H1 (cell line): ENCODE measurements at regions not wholly inside any gene's neighbourhood (a gene's known extent, or its start where the extent isn't known, plus 50 kb on each side); places are given as distances from the start of the nearest gene placed in this dataset.

Experiments used
- CTCF ChIA-PET: fragments of 300-600 bp; sonication (Branson Sonifier 250); formaldehyde crosslinking; loops from one replicate; lab custom pipeline; 2021; ENCODE audit not compliant: partially characterized antibody; lab: Charles Lee
- POLR2A ChIA-PET: fragments of 300-600 bp; sonication (Branson Sonifier 250); formaldehyde crosslinking; loops from one replicate; lab custom pipeline; 2021; ENCODE audit warnings: inconsistent platforms; ENCODE audit not compliant: partially characterized antibody; lab: Charles Lee
- DNase-seq, 2 experiments: peaks; one replicate each; pipeline versions ENCODE4 v3.0.0 to v3.0.0-alpha.2; 2010 to 2022; ENCODE audit warnings: low spot score in 2 of 2, low read depth in 1 of 2, mixed read lengths in 1 of 2
- FAIRE-seq: peaks from 2 replicates; lab custom pipeline; 2011; peaks lifted over from hg19 to GRCh38; lab: Jason Lieb, UNC
- H2AFZ ChIP-seq: 2 replicates; pipeline ENCODE4 v1.8.1; 2012; ENCODE audit warnings: low read length, inconsistent platforms
- H2AK5ac ChIP-seq: 2 replicates; pipeline ENCODE4 v1.6.1; 2013; ENCODE audit warnings: low read depth, low read length
- H2BK120ac ChIP-seq: replicated peaks from 2 replicates; pipeline ENCODE3; 2013; ENCODE audit warnings: low read depth, low read length, inconsistent platforms
- H2BK12ac ChIP-seq: 2 replicates; pipeline ENCODE4 v1.6.1; 2013; ENCODE audit warnings: low read depth, low read length
- H2BK15ac ChIP-seq: 2 replicates; pipeline ENCODE4 v1.6.1; 2013; ENCODE audit warnings: low read length
- H2BK20ac ChIP-seq: 2 replicates; pipeline ENCODE4 v1.6.1; 2013; ENCODE audit warnings: low read length
- H2BK5ac ChIP-seq: 2 replicates; pipeline ENCODE4 v1.6.1; 2013; ENCODE audit warnings: low read depth, low read length
- H3K14ac ChIP-seq: 2 replicates; pipeline ENCODE4 v1.6.1; 2013; ENCODE audit warnings: inconsistent platforms; ENCODE audit not compliant: insufficient read length
- H3K18ac ChIP-seq: 2 replicates; pipeline ENCODE4 v1.6.1; 2013; ENCODE audit warnings: low read length; ENCODE audit errors: extremely low read depth
- H3K23ac ChIP-seq: 2 replicates; pipeline ENCODE4 v1.6.1; 2013; ENCODE audit warnings: inconsistent platforms; ENCODE audit not compliant: insufficient read length
- H3K23me2 ChIP-seq: 2 replicates; pipeline ENCODE4 v1.6.1; 2013; ENCODE audit warnings: low read depth, low read length
- H3K27ac ChIP-seq: 2 replicates; pipeline ENCODE4 v1.6.1; 2011; ENCODE audit warnings: low read depth, low read length, inconsistent platforms
- H3K27me3 ChIP-seq, 4 experiments: replicated peaks in 1 of 4; 1 replicate in 1 of 4; 2 replicates in 3 of 4; pipeline versions ENCODE4 v1.6.1 to v1.8.1; 2011 to 2013; ENCODE audit warnings: low read length in 3 of 4, mild to moderate bottlenecking in 3 of 4, inconsistent platforms in 2 of 4, mixed read lengths in 2 of 4, moderate library complexity in 1 of 4; ENCODE audit not compliant: control insufficient read depth in 3 of 4, insufficient read depth in 3 of 4; ENCODE audit errors: extremely low read depth in 1 of 4
- H3K36me3 ChIP-seq, 4 experiments: 2 replicates each; pipeline versions ENCODE4 v1.6.1 to v1.8.1; 2011 to 2013; ENCODE audit warnings: mild to moderate bottlenecking in 4 of 4, low read length in 3 of 4, moderate library complexity in 2 of 4, control low read depth in 1 of 4, inconsistent platforms in 1 of 4; ENCODE audit not compliant: insufficient read depth in 4 of 4, control insufficient read depth in 2 of 4
- H3K4ac ChIP-seq: replicated peaks from 2 replicates; pipeline ENCODE3; 2013; ENCODE audit warnings: low read length, low read depth, mixed read lengths, inconsistent platforms; ENCODE audit not compliant: insufficient read length
- H3K4me1 ChIP-seq, 4 experiments: replicated peaks in 1 of 4; 1 replicate in 1 of 4; 2 replicates in 3 of 4; pipeline versions ENCODE4 v1.6.1 to v1.8.1; 2011 to 2013; ENCODE audit warnings: low read length in 3 of 4, inconsistent platforms in 2 of 4, mixed read lengths in 1 of 4; ENCODE audit not compliant: insufficient read depth in 4 of 4, control insufficient read depth in 3 of 4
- H3K4me2 ChIP-seq, 2 experiments: 2 replicates each; pipeline versions ENCODE4 v1.6.1 to v1.8.1; 2011 to 2013; ENCODE audit warnings: low read depth in 2 of 2, low read length in 2 of 2, control low read depth in 1 of 2, inconsistent platforms in 1 of 2, mild to moderate bottlenecking in 1 of 2; ENCODE audit not compliant: insufficient read depth in 1 of 2
- H3K4me3 ChIP-seq, 4 experiments: fragments of 200-600, 300-600 bp in 1 of 4; sonication (generic), shearing (Covaris generic), sonication (Bioruptor Twin) in 1 of 4; 2 replicates each; pipeline versions ENCODE4 v1.5.1 to v1.8.1; 2011 to 2016; ENCODE audit warnings: low read length in 4 of 4, low read depth in 3 of 4, control low read depth in 2 of 4, inconsistent platforms in 2 of 4, mild to moderate bottlenecking in 2 of 4, mixed read lengths in 1 of 4, moderate library complexity in 1 of 4; ENCODE audit not compliant: insufficient read depth in 2 of 4; ENCODE audit errors: extremely low read depth in 1 of 4
- H3K56ac ChIP-seq: replicated peaks from 2 replicates; pipeline ENCODE3; 2013; ENCODE audit warnings: low read depth, mild to moderate bottlenecking, mixed read lengths, low read length, inconsistent platforms; ENCODE audit not compliant: insufficient read length
- H3K79me1 ChIP-seq: 2 replicates; pipeline ENCODE4 v1.6.1; 2013; ENCODE audit warnings: low read depth, low read length, control low read depth
- H3K79me2 ChIP-seq, 2 experiments: 2 replicates each; pipeline versions ENCODE4 v1.6.1 to v1.8.1; 2012 to 2013; ENCODE audit warnings: low read length in 2 of 2, mild to moderate bottlenecking in 2 of 2, inconsistent platforms in 1 of 2; ENCODE audit not compliant: insufficient read depth in 2 of 2, control insufficient read depth in 1 of 2
- H3K9ac ChIP-seq, 4 experiments: replicated peaks in 1 of 4; 1 replicate in 1 of 4; 2 replicates in 3 of 4; pipeline versions ENCODE4 v1.6.1 to v1.8.1; 2011 to 2013; ENCODE audit warnings: low read depth in 3 of 4, low read length in 3 of 4, control low read depth in 2 of 4, mild to moderate bottlenecking in 2 of 4, moderate library complexity in 2 of 4, inconsistent platforms in 1 of 4; ENCODE audit errors: extremely low read depth in 1 of 4
- H3K9me3 ChIP-seq, 2 experiments: 2 replicates each; pipeline versions ENCODE4 v1.6.1 to v1.8.1; 2012 to 2013; ENCODE audit warnings: mild to moderate bottlenecking in 2 of 2, moderate library complexity in 2 of 2, control low read depth in 1 of 2, inconsistent platforms in 1 of 2, low read depth in 1 of 2, low read length in 1 of 2, mixed read lengths in 1 of 2; ENCODE audit not compliant: insufficient read depth in 2 of 2
- H4K20me1 ChIP-seq, 2 experiments: replicated peaks in 1 of 2; 2 replicates each; pipeline versions ENCODE3 to v1.8.1; 2011 to 2013; ENCODE audit warnings: inconsistent platforms in 2 of 2, low read length in 2 of 2, mild to moderate bottlenecking in 1 of 2; ENCODE audit not compliant: insufficient read depth in 2 of 2, control insufficient read depth in 1 of 2
- H4K5ac ChIP-seq: 2 replicates; pipeline ENCODE4 v1.6.1; 2013; ENCODE audit warnings: low read length, low read depth, mixed read lengths, inconsistent platforms; ENCODE audit not compliant: insufficient read length
- H4K8ac ChIP-seq: 2 replicates; pipeline ENCODE4 v1.8.0; 2013; ENCODE audit warnings: mild to moderate bottlenecking, moderate library complexity, low read length, inconsistent platforms; ENCODE audit not compliant: insufficient read depth; ENCODE audit errors: extremely low read depth
- H4K91ac ChIP-seq: replicated peaks from 2 replicates; pipeline ENCODE3; 2013; ENCODE audit warnings: low read length, mixed read lengths, inconsistent platforms; ENCODE audit not compliant: insufficient read length
- CBX8 ChIP-seq: fragments of 300-800, 300-1000 bp; sonication (generic); IDR thresholded peaks from 2 replicates; pipeline ENCODE4 v1.7.1; 2016; ENCODE audit warnings: low read depth, low read length, borderline replicate concordance
- CTBP2 ChIP-seq: IDR thresholded peaks from 2 replicates; pipeline ENCODE4 v1.7.0; 2011; ENCODE audit warnings: borderline replicate concordance, mild to moderate bottlenecking, moderate library complexity, mixed read lengths, low read length; ENCODE audit not compliant: insufficient read depth, insufficient read length
- GABPA ChIP-seq: IDR thresholded peaks from 2 replicates; pipeline ENCODE4 v1.6.1; 2011; ENCODE audit warnings: mild to moderate bottlenecking, low read length, moderate library complexity, borderline replicate concordance; ENCODE audit not compliant: insufficient read depth
- GTF2F1 ChIP-seq: IDR thresholded peaks from 2 replicates; pipeline ENCODE4 v1.6.1; 2012; ENCODE audit warnings: low read depth, low read length, improper control_type of control experiment, borderline replicate concordance
- HDAC2 ChIP-seq, 2 experiments: fragments of 300-600 bp in 1 of 2; sonication (generic) in 1 of 2; IDR thresholded peaks; 2 replicates each; pipeline ENCODE4 v1.6.1; 2011 to 2012; ENCODE audit warnings: low read depth in 2 of 2, low read length in 2 of 2, mild to moderate bottlenecking in 2 of 2, moderate library complexity in 2 of 2, borderline replicate concordance in 1 of 2, inconsistent platforms in 1 of 2
- HDAC6 ChIP-seq: IDR thresholded peaks from one replicate; pipeline ENCODE4 v1.7.1; 2012; ENCODE audit warnings: low read depth, mild to moderate bottlenecking, inconsistent platforms, low read length, moderate library complexity
- JUN ChIP-seq: IDR thresholded peaks from 2 replicates; pipeline ENCODE4 v1.6.1; 2011; ENCODE audit warnings: low read depth, mild to moderate bottlenecking, improper control_type of control experiment, low read length
- KDM5A ChIP-seq: fragments of 200-600 bp; IDR thresholded peaks from 2 replicates; pipeline ENCODE4 v1.7.1; 2012; ENCODE audit warnings: mild to moderate bottlenecking, low read length, inconsistent platforms, mixed read lengths
- POLR2A ChIP-seq, 2 experiments: IDR thresholded peaks; 1 replicate in 1 of 2; 2 replicates in 1 of 2; pipeline ENCODE4 v1.6.1; 2011; ENCODE audit warnings: low read depth in 2 of 2, low read length in 2 of 2, mild to moderate bottlenecking in 2 of 2; ENCODE audit errors: control extremely low read depth in 1 of 2
- SP2 ChIP-seq: IDR thresholded peaks from 2 replicates; pipeline ENCODE4 v1.6.1; 2012; ENCODE audit warnings: mild to moderate bottlenecking, low read length, inconsistent platforms
- SP4 ChIP-seq: IDR thresholded peaks from 2 replicates; pipeline ENCODE4 v1.6.1; 2012; ENCODE audit warnings: low read length, inconsistent platforms
- ZNF274 ChIP-seq: IDR thresholded peaks from 2 replicates; pipeline ENCODE4 v1.7.0; 2012; ENCODE audit warnings: low read length, borderline replicate concordance; ENCODE audit errors: extremely low read depth
- WGBS, 2 experiments: shearing (Covaris generic) in 1 of 2; methylation state at CpG; one replicate each; pipeline versions ENCODE4 v1.1.6 to v1.1.7; 2013 to 2015; ENCODE audit warnings: low lambda C conversion rate in 2 of 2, mixed read lengths in 2 of 2, inconsistent platforms in 1 of 2, low coverage in 1 of 2, missing lambda C conversion rate in 1 of 2; ENCODE audit not compliant: insufficient replicate concordance in 2 of 2, insufficient coverage in 1 of 2, insufficient read length in 1 of 2; ENCODE audit errors: extremely low coverage in 1 of 2, missing lambda C conversion rate in 1 of 2; 5-methylcytosine and 5-hydroxymethylcytosine counted together

DNA sequence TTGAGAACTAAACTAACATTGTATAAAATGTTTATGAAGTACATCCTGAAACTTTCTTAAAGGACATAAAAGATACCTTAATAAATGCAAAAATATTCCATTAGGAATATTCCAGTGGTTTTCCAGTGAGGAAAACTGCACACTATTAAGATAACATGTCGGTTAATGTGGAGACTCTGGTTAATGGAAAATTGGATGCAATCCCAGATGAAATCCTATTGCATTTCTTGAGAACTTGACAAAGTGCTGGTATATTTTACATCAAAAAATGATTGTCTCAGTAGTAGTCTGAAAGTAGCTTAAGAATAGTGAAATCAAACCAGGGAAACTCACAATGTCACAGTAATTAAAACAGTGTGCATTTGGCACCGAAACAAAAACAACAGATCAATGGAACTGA, 202.5 kb upstream of the MON1B start:
- H3K4me2 ChIP-seq, result no peak overlapping the region
- H2BK15ac ChIP-seq, result no peak overlapping the region
- no peak overlapping the region for H2BK120ac ChIP-seq
- 100% methylated on average over 2 of the region's 2 CpGs; no CpG with 5 or more reads in 1 of the 2 experiments for WGBS, 2 experiments
- no peak overlapping the region for H3K27ac ChIP-seq
- H3K4me3 ChIP-seq, result no peak overlapping the region
- H3K36me3 ChIP-seq, result no peaks in the 10 kb centered on the region
- H2BK20ac ChIP-seq, result no peak overlapping the region
- no peak overlapping the region for H3K23ac ChIP-seq
- no peak overlapping the region for H2AK5ac ChIP-seq
- no peak for TF ChIP-seq CBX8
- no peak for TF ChIP-seq GABPA
- TF ChIP-seq ZNF274, result no peak
- TF ChIP-seq POLR2A (IDR thresholded peaks at IDR 0.05; ENCODE audit: control extremely low read depth in 1 of 2, low read depth in 2 of 2, low read length in 2 of 2), result no peak
- TF ChIP-seq SP4, result no peak
- TF ChIP-seq HDAC6, result no peak
- no peak for TF ChIP-seq CTBP2
- no peak for TF ChIP-seq HDAC2 (IDR thresholded peaks at IDR 0.05; ENCODE audit: borderline replicate concordance in 1 of 2, low read depth in 2 of 2, low read length in 2 of 2)
- TF ChIP-seq KDM5A, result no peak
- no peak for TF ChIP-seq SP2
- no peak for TF ChIP-seq JUN
- TF ChIP-seq GTF2F1, result no peak
- TF ChIP-seq, all 59 proteins: peak for 0
- H4K8ac ChIP-seq, result no peak overlapping the region
- no peak overlapping the region for H3K9ac ChIP-seq
- no peaks in the 10 kb centered on the region for H3K79me1 ChIP-seq
- H3K23me2 ChIP-seq, result no peaks in the 10 kb centered on the region
- DNase-seq, result no peak
- H2BK5ac ChIP-seq, result no peak overlapping the region
- H3K14ac ChIP-seq, result no peak overlapping the region
- no peaks in the 10 kb centered on the region for H3K27me3 ChIP-seq
- H3K4me1 ChIP-seq, result no peaks in the 10 kb centered on the region
- CTCF ChIA-PET, result no interaction called here
- H3K56ac ChIP-seq, result no peak overlapping the region
- H3K4ac ChIP-seq, result no peak overlapping the region
- FAIRE-seq, result no peak
- H2AFZ ChIP-seq, result no peak overlapping the region
- no peak overlapping the region for H3K18ac ChIP-seq
- no peaks in the 10 kb centered on the region for H3K79me2 ChIP-seq
- H2BK12ac ChIP-seq, result no peak overlapping the region
- no peak overlapping the region for H4K91ac ChIP-seq
- H3K9me3 ChIP-seq, result no peaks in the 10 kb centered on the region
- POLR2A ChIA-PET, result interaction anchor here (0.7 kb wide), 1 partner anchor 1356 kb away, joined by 3 read pairs; no protein-coding TSS in a partner anchor
- H4K5ac ChIP-seq, result no peak overlapping the region
- no peaks in the 10 kb centered on the region for H4K20me1 ChIP-seq
